Activated T-helper 17 cell treated with anti-CD3 and anti-CD28 coated beads, Interleukin-2, amount 50 U/mL, for 72 hours (primary cell): ENCODE measurements at regions not wholly inside any gene's neighbourhood (a gene's known extent, or its start where the extent isn't known, plus 50 kb on each side); places are given as distances from the start of the nearest gene placed in this dataset.

Source experiments
- ATAC-seq: fragments of 150-1000 bp; cut with Tn5 transposase; replicated peaks from 2 replicates; pipeline ENCODE4 v1.10.0; 2021; ENCODE audit warnings: mild to moderate bottlenecking, moderate library complexity
- H3K27ac Mint-ChIP-seq: one replicate; pipeline ENCODE4 v1.8.0; 2022; ENCODE audit warnings: mixed read lengths
- H3K27me3 Mint-ChIP-seq: one replicate; pipeline ENCODE4 v1.8.0; 2022; ENCODE audit warnings: mixed read lengths
- H3K36me3 Mint-ChIP-seq: one replicate; pipeline ENCODE4 v1.8.0; 2022; ENCODE audit warnings: low read depth, mild to moderate bottlenecking, mixed read lengths
- H3K4me1 Mint-ChIP-seq: one replicate; pipeline ENCODE4 v1.8.0; 2022; ENCODE audit warnings: mixed read lengths
- H3K4me3 Mint-ChIP-seq: one replicate; pipeline ENCODE4 v1.8.0; 2022; ENCODE audit warnings: mild to moderate bottlenecking, mixed read lengths
- H3K9me3 Mint-ChIP-seq: one replicate; pipeline ENCODE4 v1.8.0; 2022; ENCODE audit warnings: mixed read lengths

- Mint-ChIP-seq H3K4me1 (no peaks in the 10 kb centered on the region), H3K9me3 (no peaks in the 10 kb centered on the region)
- no peak for ATAC-seq
These were observed 257.9 kb downstream of the CTTN start for GRCh38 chr11:70656252-70656651.

GRCh38 chr11:70660059-70660888, 261.9 kb downstream of the CTTN start:
- no peak for ATAC-seq
- no peaks in the 10 kb centered on the region for H3K36me3 Mint-ChIP-seq

More at GRCh38 chr11:70656252-70656651, 257.9 kb downstream of the CTTN start:
- H3K4me3 Mint-ChIP-seq = no peak overlapping the region
- H3K27me3 Mint-ChIP-seq = peaks cover 24% of the 10 kb centered on the region
- no peak overlapping the region for H3K27ac Mint-ChIP-seq
- no peaks in the 10 kb centered on the region for H3K36me3 Mint-ChIP-seq

GRCh38 chr11:70660889-70661197, 262.5 kb downstream of the CTTN start:
- no peaks in the 10 kb centered on the region for H3K4me1 Mint-ChIP-seq
- peaks cover 32% of the 10 kb centered on the region for H3K27me3 Mint-ChIP-seq
- no peaks in the 10 kb centered on the region for H3K9me3 Mint-ChIP-seq

More at GRCh38 chr11:70660059-70660888, 261.9 kb downstream of the CTTN start:
- Mint-ChIP-seq H3K4me3 (no peak overlapping the region), H3K4me1 (no peaks in the 10 kb centered on the region), H3K27ac (no peak overlapping the region), H3K27me3 (peaks cover 31% of the 10 kb centered on the region), H3K9me3 (no peaks in the 10 kb centered on the region)

GRCh38 chr11:70661761-70662501, 263.6 kb downstream of the CTTN start:
- Mint-ChIP-seq H3K27ac (no peak overlapping the region), H3K9me3 (no peaks in the 10 kb centered on the region), H3K27me3 (peaks cover 30% of the 10 kb centered on the region), H3K36me3 (no peaks in the 10 kb centered on the region), H3K4me1 (no peaks in the 10 kb centered on the region), H3K4me3 (no peak overlapping the region)
- no peak for ATAC-seq

More at GRCh38 chr11:70660889-70661197, 262.5 kb downstream of the CTTN start:
- no peak for ATAC-seq
- no peak overlapping the region for H3K4me3 Mint-ChIP-seq
- no peaks in the 10 kb centered on the region for H3K36me3 Mint-ChIP-seq
- no peak overlapping the region for H3K27ac Mint-ChIP-seq

- H3K4me3 Mint-ChIP-seq = no peak overlapping the region
- H3K27ac Mint-ChIP-seq = no peak overlapping the region
These were observed 264.4 kb downstream of the CTTN start for GRCh38 chr11:70662691-70663098.

GRCh38 chr11:70663815-70664214, 265.5 kb downstream of the CTTN start:
- Mint-ChIP-seq H3K9me3 (no peaks in the 10 kb centered on the region), H3K27ac (no peak overlapping the region), H3K36me3 (no peaks in the 10 kb centered on the region), H3K4me3 (no peak overlapping the region), H3K27me3 (peaks cover 30% of the 10 kb centered on the region), H3K4me1 (no peaks in the 10 kb centered on the region)
- no peak for ATAC-seq

More at GRCh38 chr11:70662691-70663098, 264.4 kb downstream of the CTTN start:
- peaks cover 30% of the 10 kb centered on the region for H3K27me3 Mint-ChIP-seq
- no peaks in the 10 kb centered on the region for H3K36me3 Mint-ChIP-seq
- H3K4me1 Mint-ChIP-seq = no peaks in the 10 kb centered on the region
- H3K9me3 Mint-ChIP-seq = no peaks in the 10 kb centered on the region
- no peak for ATAC-seq

- no peak for ATAC-seq
- Mint-ChIP-seq H3K4me3 (no peak overlapping the region), H3K9me3 (no peaks in the 10 kb centered on the region), H3K27ac (no peak overlapping the region), H3K4me1 (no peaks in the 10 kb centered on the region), H3K36me3 (no peaks in the 10 kb centered on the region), H3K27me3 (peaks cover 22% of the 10 kb centered on the region)
These were observed 268.0 kb downstream of the CTTN start for GRCh38 chr11:70666311-70666710.

- Mint-ChIP-seq H3K27me3 (peaks cover 22% of the 10 kb centered on the region), H3K4me1 (no peaks in the 10 kb centered on the region), H3K36me3 (no peaks in the 10 kb centered on the region), H3K4me3 (no peak overlapping the region), H3K9me3 (no peaks in the 10 kb centered on the region), H3K27ac (no peak overlapping the region)
- ATAC-seq = no peak
These were observed 269.4 kb downstream of the CTTN start for GRCh38 chr11:70667767-70668166.

GRCh38 chr11:70668204-70669202, 270.2 kb downstream of the CTTN start:
- no peaks in the 10 kb centered on the region for H3K36me3 Mint-ChIP-seq
- peaks cover 22% of the 10 kb centered on the region for H3K27me3 Mint-ChIP-seq
- no peak for ATAC-seq
- no peaks in the 10 kb centered on the region for H3K4me1 Mint-ChIP-seq
- no peaks in the 10 kb centered on the region for H3K9me3 Mint-ChIP-seq
- no peak overlapping the region for H3K27ac Mint-ChIP-seq
- no peak overlapping the region for H3K4me3 Mint-ChIP-seq

- H3K36me3 Mint-ChIP-seq = no peaks in the 10 kb centered on the region
These were observed 271.0 kb downstream of the CTTN start for GRCh38 chr11:70669281-70669680.

GRCh38 chr11:70669871-70670675, 271.7 kb downstream of the CTTN start:
- H3K27ac Mint-ChIP-seq = no peak overlapping the region
- H3K4me3 Mint-ChIP-seq = no peak overlapping the region
- ATAC-seq = no peak
- no peaks in the 10 kb centered on the region for H3K4me1 Mint-ChIP-seq
- peaks cover 19% of the 10 kb centered on the region for H3K27me3 Mint-ChIP-seq
- H3K36me3 Mint-ChIP-seq = no peaks in the 10 kb centered on the region
- no peaks in the 10 kb centered on the region for H3K9me3 Mint-ChIP-seq

More at GRCh38 chr11:70669281-70669680, 271.0 kb downstream of the CTTN start:
- H3K27me3 Mint-ChIP-seq = peaks cover 22% of the 10 kb centered on the region
- ATAC-seq = no peak
- no peaks in the 10 kb centered on the region for H3K9me3 Mint-ChIP-seq
- no peak overlapping the region for H3K4me3 Mint-ChIP-seq
- no peak overlapping the region for H3K27ac Mint-ChIP-seq
- H3K4me1 Mint-ChIP-seq = no peaks in the 10 kb centered on the region

GRCh38 chr11:70670676-70671034, 272.3 kb downstream of the CTTN start:
- ATAC-seq = no peak
- no peak overlapping the region for H3K27ac Mint-ChIP-seq

GRCh38 chr11:70671083-70671482, 272.8 kb downstream of the CTTN start:
- Mint-ChIP-seq H3K27me3 (peaks cover 14% of the 10 kb centered on the region), H3K4me3 (no peak overlapping the region), H3K27ac (no peak overlapping the region), H3K9me3 (no peaks in the 10 kb centered on the region), H3K36me3 (no peaks in the 10 kb centered on the region), H3K4me1 (no peaks in the 10 kb centered on the region)
- ATAC-seq = no peak

More at GRCh38 chr11:70670676-70671034, 272.3 kb downstream of the CTTN start:
- H3K4me3 Mint-ChIP-seq = no peak overlapping the region
- no peaks in the 10 kb centered on the region for H3K36me3 Mint-ChIP-seq
- H3K27me3 Mint-ChIP-seq = peaks cover 14% of the 10 kb centered on the region
- no peaks in the 10 kb centered on the region for H3K9me3 Mint-ChIP-seq
- H3K4me1 Mint-ChIP-seq = no peaks in the 10 kb centered on the region
